ENCODE measurements at regions not wholly inside any gene's neighbourhood (a gene's known extent, or its start where the extent isn't known, plus 50 kb on each side); places are given as distances from the start of the nearest gene placed in this dataset.

GRCh38 chr9:108643731-108644510 is 211.9 kb downstream of the ACTL7B start:
- Histone ChIP-seq H3K27ac (no peak overlapping the region), H3K36me3 (no peaks in the 10 kb centered on the region), H3K4me3 (no peak overlapping the region), H3K9me3 (no peaks in the 10 kb centered on the region), H3K4me1 (no peaks in the 10 kb centered on the region), H3K27me3 (ENCODE audit: low read depth) (no peaks in the 10 kb centered on the region)
- no peak for TF ChIP-seq CTCF (IDR thresholded peaks at IDR 0.05)
- intact Hi-C loops (cut with DNase I), result no loop called here
- ATAC-seq (no peak), DNase-seq (no peak)

GRCh38 chr9:108642871-108643270 is 212.9 kb downstream of the ACTL7B start:
- H3K4me3 ChIP-seq, result no peak overlapping the region
- H3K9me3 ChIP-seq, result no peaks in the 10 kb centered on the region
- no peaks in the 10 kb centered on the region for H3K4me1 ChIP-seq
- H3K27me3 ChIP-seq (ENCODE audit: low read depth), result no peaks in the 10 kb centered on the region
- no peak for DNase-seq
- no peak overlapping the region for H3K27ac ChIP-seq
- ATAC-seq, result no peak
- TF ChIP-seq CTCF (IDR thresholded peaks at IDR 0.05), result no peak
- H3K36me3 ChIP-seq, result no peaks in the 10 kb centered on the region
- intact Hi-C loops (cut with DNase I), result no loop called here

- no peak for TF ChIP-seq CTCF (IDR thresholded peaks at IDR 0.05)
- ATAC-seq, result no peak
- Histone ChIP-seq H3K27ac (no peak overlapping the region), H3K36me3 (no peaks in the 10 kb centered on the region), H3K4me3 (no peak overlapping the region), H3K4me1 (no peaks in the 10 kb centered on the region), H3K27me3 (ENCODE audit: low read depth) (no peaks in the 10 kb centered on the region), H3K9me3 (no peaks in the 10 kb centered on the region)
- intact Hi-C loops (cut with DNase I), result no loop called here
- no peak for DNase-seq
Measured at GRCh38 chr9:108640230-108640629, 215.6 kb downstream of the ACTL7B start.

- no peak for DNase-seq
- Histone ChIP-seq H3K9me3 (no peaks in the 10 kb centered on the region), H3K36me3 (no peaks in the 10 kb centered on the region), H3K4me1 (no peaks in the 10 kb centered on the region), H3K27me3 (ENCODE audit: low read depth) (no peaks in the 10 kb centered on the region), H3K4me3 (no peak overlapping the region), H3K27ac (no peak overlapping the region)
- no peak for TF ChIP-seq CTCF (IDR thresholded peaks at IDR 0.05)
- ATAC-seq, result no peak
- intact Hi-C loops (cut with DNase I), result no loop called here
Measured at GRCh38 chr9:108639696-108640095, 216.1 kb downstream of the ACTL7B start.

GRCh38 chr9:108639091-108639490 is 216.7 kb downstream of the ACTL7B start:
- no peak overlapping the region for H3K27ac ChIP-seq
- H3K9me3 ChIP-seq, result no peaks in the 10 kb centered on the region
- intact Hi-C loops (cut with DNase I), result no loop called here
- H3K36me3 ChIP-seq, result no peaks in the 10 kb centered on the region
- no peak overlapping the region for H3K4me3 ChIP-seq
- TF ChIP-seq CTCF (IDR thresholded peaks at IDR 0.05), result no peak
- H3K4me1 ChIP-seq, result no peaks in the 10 kb centered on the region
- ATAC-seq, result no peak
- no peaks in the 10 kb centered on the region for H3K27me3 ChIP-seq (ENCODE audit: low read depth)
- no peak for DNase-seq

Data from lower lobe of right lung (tissue), 2 donors.